ENCODE measurements at regions not wholly inside any gene's neighbourhood (a gene's known extent, or its start where the extent isn't known, plus 50 kb on each side); places are given as distances from the start of the nearest gene placed in this dataset.

- Histone ChIP-seq H3K9me3 (ENCODE audit: control insufficient read depth, insufficient read depth, low read length) (no peaks in the 10 kb centered on the region), H3K4me3 (ENCODE audit: low read length) (no peak overlapping the region), H3K27me3 (ENCODE audit: control insufficient read depth, insufficient read depth, low read length) (no peaks in the 10 kb centered on the region), H3K27ac (ENCODE audit: low read length) (no peak overlapping the region), H3K4me1 (ENCODE audit: control insufficient read depth, insufficient read depth, low read length) (peaks cover 7% of the 10 kb centered on the region; the same call in 1 of the 2 replicates), H3K36me3 (ENCODE audit: control insufficient read depth, insufficient read depth, low read length) (no peaks in the 10 kb centered on the region)
- no CpG with 5 or more reads among the region's 8 CpGs for WGBS (ENCODE audit: insufficient coverage, insufficient read length)
- DNase-seq (ENCODE audit: low read depth, low spot score) = no peak
Measured at GRCh38 chr2:105595536-105595935, 149.2 kb upstream of the NCK2 start.

GRCh38 chr2:105593221-105593967, 151.3 kb upstream of the NCK2 start:
- H3K9me3 ChIP-seq (ENCODE audit: control insufficient read depth, insufficient read depth, low read length) = no peaks in the 10 kb centered on the region
- no peaks in the 10 kb centered on the region for H3K27me3 ChIP-seq (ENCODE audit: control insufficient read depth, insufficient read depth, low read length)
- no CpG with 5 or more reads among the region's 11 CpGs for WGBS (ENCODE audit: insufficient coverage, insufficient read length)
- H3K27ac ChIP-seq (ENCODE audit: low read length) = no peak overlapping the region
- H3K4me3 ChIP-seq (ENCODE audit: low read length) = no peak overlapping the region
- H3K36me3 ChIP-seq (ENCODE audit: control insufficient read depth, insufficient read depth, low read length) = no peaks in the 10 kb centered on the region
- H3K4me1 ChIP-seq (ENCODE audit: control insufficient read depth, insufficient read depth, low read length) = peaks cover 7% of the 10 kb centered on the region; the same call in 1 of the 2 replicates
- DNase-seq (ENCODE audit: low read depth, low spot score) = no peak

- Histone ChIP-seq H3K9me3 (ENCODE audit: control insufficient read depth, insufficient read depth, low read length) (no peaks in the 10 kb centered on the region), H3K4me3 (ENCODE audit: low read length) (no peak overlapping the region), H3K36me3 (ENCODE audit: control insufficient read depth, insufficient read depth, low read length) (no peaks in the 10 kb centered on the region), H3K27ac (ENCODE audit: low read length) (no peak overlapping the region), H3K4me1 (ENCODE audit: control insufficient read depth, insufficient read depth, low read length) (peaks cover 7% of the 10 kb centered on the region; the same call in 1 of the 2 replicates), H3K27me3 (ENCODE audit: control insufficient read depth, insufficient read depth, low read length) (no peaks in the 10 kb centered on the region)
- no CpG with 5 or more reads among the region's 6 CpGs for WGBS (ENCODE audit: insufficient coverage, insufficient read length)
- DNase-seq (ENCODE audit: low read depth, low spot score) = no peak
Measured at GRCh38 chr2:105592288-105592687, 152.4 kb upstream of the NCK2 start.

- H3K4me1 ChIP-seq (ENCODE audit: control insufficient read depth, insufficient read depth, low read length) = peaks cover 7% of the 10 kb centered on the region; the same call in 1 of the 2 replicates
- DNase-seq (ENCODE audit: low read depth, low spot score) = no peak
- H3K9me3 ChIP-seq (ENCODE audit: control insufficient read depth, insufficient read depth, low read length) = no peaks in the 10 kb centered on the region
- H3K36me3 ChIP-seq (ENCODE audit: control insufficient read depth, insufficient read depth, low read length) = no peaks in the 10 kb centered on the region
- no peaks in the 10 kb centered on the region for H3K27me3 ChIP-seq (ENCODE audit: control insufficient read depth, insufficient read depth, low read length)
- no peak overlapping the region for H3K4me3 ChIP-seq (ENCODE audit: low read length)
- H3K27ac ChIP-seq (ENCODE audit: low read length) = no peak overlapping the region
- WGBS (ENCODE audit: insufficient coverage, insufficient read length) = no CpG with 5 or more reads among the region's 8 CpGs
Measured at GRCh38 chr2:105590780-105591660, 153.7 kb upstream of the NCK2 start.

- Histone ChIP-seq H3K27ac (ENCODE audit: low read length) (no peak overlapping the region), H3K9me3 (ENCODE audit: control insufficient read depth, insufficient read depth, low read length) (no peaks in the 10 kb centered on the region), H3K4me1 (ENCODE audit: control insufficient read depth, insufficient read depth, low read length) (peaks cover 4% of the 10 kb centered on the region; the same call in 1 of the 2 replicates), H3K27me3 (ENCODE audit: control insufficient read depth, insufficient read depth, low read length) (no peaks in the 10 kb centered on the region), H3K4me3 (ENCODE audit: low read length) (no peak overlapping the region), H3K36me3 (ENCODE audit: control insufficient read depth, insufficient read depth, low read length) (no peaks in the 10 kb centered on the region)
- WGBS (ENCODE audit: insufficient coverage, insufficient read length) = no CpG with 5 or more reads among the region's 5 CpGs
- no peak for DNase-seq (ENCODE audit: low read depth, low spot score)
Measured at GRCh38 chr2:105588581-105588980, 156.1 kb upstream of the NCK2 start.

GRCh38 chr2:105587637-105588036, 157.1 kb upstream of the NCK2 start:
- WGBS (ENCODE audit: insufficient coverage, insufficient read length) = 100% methylated on average over 1 of the region's 3 CpGs
- Histone ChIP-seq H3K4me1 (ENCODE audit: control insufficient read depth, insufficient read depth, low read length) (peaks cover 4% of the 10 kb centered on the region; the same call in 1 of the 2 replicates), H3K4me3 (ENCODE audit: low read length) (no peak overlapping the region), H3K36me3 (ENCODE audit: control insufficient read depth, insufficient read depth, low read length) (no peaks in the 10 kb centered on the region), H3K27ac (ENCODE audit: low read length) (no peak overlapping the region), H3K9me3 (ENCODE audit: control insufficient read depth, insufficient read depth, low read length) (no peaks in the 10 kb centered on the region), H3K27me3 (ENCODE audit: control insufficient read depth, insufficient read depth, low read length) (no peaks in the 10 kb centered on the region)
- DNase-seq (ENCODE audit: low read depth, low spot score) = no peak

- Histone ChIP-seq H3K9me3 (ENCODE audit: control insufficient read depth, insufficient read depth, low read length) (no peaks in the 10 kb centered on the region), H3K27me3 (ENCODE audit: control insufficient read depth, insufficient read depth, low read length) (no peaks in the 10 kb centered on the region), H3K4me3 (ENCODE audit: low read length) (no peak overlapping the region), H3K36me3 (ENCODE audit: control insufficient read depth, insufficient read depth, low read length) (no peaks in the 10 kb centered on the region), H3K27ac (ENCODE audit: low read length) (no peak overlapping the region), H3K4me1 (ENCODE audit: control insufficient read depth, insufficient read depth, low read length) (0 out of 2 replicates have a peak, but pooled peaks cover 2% of the 10 kb centered on the region)
- no CpG with 5 or more reads among the region's 2 CpGs for WGBS (ENCODE audit: insufficient coverage, insufficient read length)
- DNase-seq (ENCODE audit: low read depth, low spot score) = no peak
Measured at GRCh38 chr2:105584435-105585010, 160.2 kb upstream of the NCK2 start.

GRCh38 chr2:105582952-105583660, 161.6 kb upstream of the NCK2 start:
- no CpG with 5 or more reads among the region's 3 CpGs for whole genome bisulfite sequencing (ENCODE audit: insufficient coverage, insufficient read length)

GRCh38 chr2:105581555-105581944, 163.2 kb upstream of the NCK2 start:
- Histone ChIP-seq H3K4me1 (ENCODE audit: control insufficient read depth, insufficient read depth, low read length) (0 out of 2 replicates have a peak, but pooled peaks cover 2% of the 10 kb centered on the region), H3K27me3 (ENCODE audit: control insufficient read depth, insufficient read depth, low read length) (no peaks in the 10 kb centered on the region), H3K36me3 (ENCODE audit: control insufficient read depth, insufficient read depth, low read length) (no peaks in the 10 kb centered on the region), H3K4me3 (ENCODE audit: low read length) (no peak overlapping the region), H3K27ac (ENCODE audit: low read length) (no peak overlapping the region), H3K9me3 (ENCODE audit: control insufficient read depth, insufficient read depth, low read length) (no peaks in the 10 kb centered on the region)
- no CpG with 5 or more reads among the region's 3 CpGs for WGBS (ENCODE audit: insufficient coverage, insufficient read length)
- DNase-seq (ENCODE audit: low read depth, low spot score) = no peak

More at GRCh38 chr2:105582952-105583660, 161.6 kb upstream of the NCK2 start:
- no peaks in the 10 kb centered on the region for H3K9me3 ChIP-seq (ENCODE audit: control insufficient read depth, insufficient read depth, low read length)
- no peak for DNase-seq (ENCODE audit: low read depth, low spot score)
- H3K27me3 ChIP-seq (ENCODE audit: control insufficient read depth, insufficient read depth, low read length) = no peaks in the 10 kb centered on the region
- H3K27ac ChIP-seq (ENCODE audit: low read length) = no peak overlapping the region
- 0 out of 2 replicates have a peak, but pooled peaks cover 2% of the 10 kb centered on the region for H3K4me1 ChIP-seq (ENCODE audit: control insufficient read depth, insufficient read depth, low read length)
- H3K4me3 ChIP-seq (ENCODE audit: low read length) = no peak overlapping the region
- H3K36me3 ChIP-seq (ENCODE audit: control insufficient read depth, insufficient read depth, low read length) = no peaks in the 10 kb centered on the region

Data from iPS DF 6.9 (cell line).